Natural killer cell (primary cell): ENCODE measurements at regions not wholly inside any gene's neighbourhood (a gene's known extent, or its start where the extent isn't known, plus 50 kb on each side); places are given as distances from the start of the nearest gene placed in this dataset.

Experiments
- ATAC-seq, 3 donors: fragments of 150-1000 bp in 2 of 3; fragments of 200-7000 bp in 1 of 3; cut with Tn5 transposase; 1 replicate in 1 of 3; 2 replicates in 2 of 3; pipeline ENCODE4 v1.10.0; 2021; ENCODE audit warnings: mild to moderate bottlenecking in 2 of 3, moderate library complexity in 2 of 3
- DNase-seq, 2 donors: peaks; one replicate each; pipeline versions ENCODE4 v3.0.0 to v3.0.0-alpha.2; 2013 to 2021; ENCODE audit warnings: mixed read lengths in 1 of 2
- H3K27ac ChIP-seq: one replicate; pipeline ENCODE4 v1.5.1; 2013; ENCODE audit warnings: mild to moderate bottlenecking, low read length
- H3K27me3 ChIP-seq: one replicate; pipeline ENCODE4 v1.6.1; 2013; ENCODE audit warnings: low read length; ENCODE audit not compliant: control insufficient read depth, insufficient read depth
- H3K36me3 ChIP-seq: one replicate; pipeline ENCODE4 v1.6.1; 2013; ENCODE audit warnings: low read length; ENCODE audit not compliant: control insufficient read depth, insufficient read depth
- H3K4me1 ChIP-seq: one replicate; pipeline ENCODE4 v1.6.1; 2013; ENCODE audit warnings: low read length; ENCODE audit not compliant: control insufficient read depth, insufficient read depth
- H3K4me3 ChIP-seq: one replicate; pipeline ENCODE4 v1.5.1; 2013; ENCODE audit warnings: low read length
- H3K9me3 ChIP-seq: one replicate; pipeline ENCODE4 v1.6.1; 2013; ENCODE audit warnings: low read length; ENCODE audit not compliant: control insufficient read depth, insufficient read depth
- H3K27ac Mint-ChIP-seq, 2 donors: one replicate each; pipeline ENCODE4 v1.8.0; 2022; ENCODE audit warnings: mild to moderate bottlenecking in 2 of 2, mixed read lengths in 2 of 2, moderate library complexity in 1 of 2
- H3K27me3 Mint-ChIP-seq, 2 donors: one replicate each; pipeline ENCODE4 v1.8.0; 2022; ENCODE audit warnings: low read depth in 2 of 2, mixed read lengths in 2 of 2
- H3K36me3 Mint-ChIP-seq: one replicate; pipeline ENCODE4 v1.8.0; 2022; ENCODE audit warnings: mixed read lengths
- H3K4me1 Mint-ChIP-seq, 2 donors: one replicate each; pipeline ENCODE4 v1.8.0; 2022; ENCODE audit warnings: mixed read lengths in 2 of 2
- H3K4me3 Mint-ChIP-seq: one replicate; pipeline ENCODE4 v1.8.0; 2022; ENCODE audit warnings: mild to moderate bottlenecking, moderate library complexity, mixed read lengths
- H3K9me3 Mint-ChIP-seq, 2 donors: one replicate each; pipeline ENCODE4 v1.8.0; 2022; ENCODE audit warnings: mixed read lengths in 2 of 2
- WGBS: methylation state at CpG from one replicate; pipeline ENCODE4 v1.1.7; 2013; ENCODE audit warnings: missing lambda C conversion rate; ENCODE audit not compliant: insufficient coverage; 5-methylcytosine and 5-hydroxymethylcytosine counted together
- intact Hi-C: fragments of 100-400 bp; cut with micrococcal nuclease; formaldehyde crosslinking; loops from one replicate; pipeline ENCODE4 v1.14.2; 2022
- TF ChIP-seq, protein P1 (sequence below): fragments of 200-600 bp; IDR thresholded peaks from one replicate; pipeline ENCODE4 v1.8.0; 2022; ENCODE audit warnings: antibody characterized with exemption

DNA sequence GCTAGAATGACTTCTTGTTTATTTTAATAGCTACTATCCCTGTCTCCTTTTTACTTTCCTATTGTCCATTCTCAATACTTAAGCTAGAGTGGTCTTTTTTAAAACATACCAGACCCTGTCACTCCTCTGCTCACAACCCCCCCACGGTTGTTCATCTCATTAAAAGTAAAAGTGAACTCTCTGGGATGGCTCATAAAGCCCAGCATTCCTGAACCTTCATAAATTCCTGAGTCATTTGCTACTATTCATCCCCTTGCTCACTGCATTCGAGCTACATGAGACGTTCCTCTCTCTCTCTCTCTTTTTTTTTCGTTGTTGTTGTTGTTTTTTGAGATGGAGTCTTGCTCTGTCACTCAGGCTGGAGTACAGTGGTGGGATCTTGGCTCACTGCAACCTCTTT is 148.7 kb upstream of the DSEL start:
- intact Hi-C loops: no loop called here
- TF ChIP-seq, protein P1, sequence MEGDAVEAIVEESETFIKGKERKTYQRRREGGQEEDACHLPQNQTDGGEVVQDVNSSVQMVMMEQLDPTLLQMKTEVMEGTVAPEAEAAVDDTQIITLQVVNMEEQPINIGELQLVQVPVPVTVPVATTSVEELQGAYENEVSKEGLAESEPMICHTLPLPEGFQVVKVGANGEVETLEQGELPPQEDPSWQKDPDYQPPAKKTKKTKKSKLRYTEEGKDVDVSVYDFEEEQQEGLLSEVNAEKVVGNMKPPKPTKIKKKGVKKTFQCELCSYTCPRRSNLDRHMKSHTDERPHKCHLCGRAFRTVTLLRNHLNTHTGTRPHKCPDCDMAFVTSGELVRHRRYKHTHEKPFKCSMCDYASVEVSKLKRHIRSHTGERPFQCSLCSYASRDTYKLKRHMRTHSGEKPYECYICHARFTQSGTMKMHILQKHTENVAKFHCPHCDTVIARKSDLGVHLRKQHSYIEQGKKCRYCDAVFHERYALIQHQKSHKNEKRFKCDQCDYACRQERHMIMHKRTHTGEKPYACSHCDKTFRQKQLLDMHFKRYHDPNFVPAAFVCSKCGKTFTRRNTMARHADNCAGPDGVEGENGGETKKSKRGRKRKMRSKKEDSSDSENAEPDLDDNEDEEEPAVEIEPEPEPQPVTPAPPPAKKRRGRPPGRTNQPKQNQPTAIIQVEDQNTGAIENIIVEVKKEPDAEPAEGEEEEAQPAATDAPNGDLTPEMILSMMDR: no peak
- ATAC-seq (no peak), DNase-seq (no peak)
- peaks cover 3% of the 10 kb centered on the region for H3K9me3 ChIP-seq
- Mint-ChIP-seq H3K27me3 (no peaks in the 10 kb centered on the region), H3K9me3 (peaks cover 7 to 11% of the 10 kb centered on the region in 2 donors), H3K4me3 (no peak overlapping the region), H3K36me3 (no peaks in the 10 kb centered on the region), H3K27ac (no peak overlapping the region), H3K4me1 (no peaks in the 10 kb centered on the region)
- H3K27ac ChIP-seq: no peak overlapping the region
- WGBS: 55% methylated on average over 2 of the region's 4 CpGs
- H3K27me3 ChIP-seq: no peaks in the 10 kb centered on the region
- H3K4me1 ChIP-seq: no peaks in the 10 kb centered on the region
- no peak overlapping the region for H3K4me3 ChIP-seq
- no peaks in the 10 kb centered on the region for H3K36me3 ChIP-seq

DNA sequence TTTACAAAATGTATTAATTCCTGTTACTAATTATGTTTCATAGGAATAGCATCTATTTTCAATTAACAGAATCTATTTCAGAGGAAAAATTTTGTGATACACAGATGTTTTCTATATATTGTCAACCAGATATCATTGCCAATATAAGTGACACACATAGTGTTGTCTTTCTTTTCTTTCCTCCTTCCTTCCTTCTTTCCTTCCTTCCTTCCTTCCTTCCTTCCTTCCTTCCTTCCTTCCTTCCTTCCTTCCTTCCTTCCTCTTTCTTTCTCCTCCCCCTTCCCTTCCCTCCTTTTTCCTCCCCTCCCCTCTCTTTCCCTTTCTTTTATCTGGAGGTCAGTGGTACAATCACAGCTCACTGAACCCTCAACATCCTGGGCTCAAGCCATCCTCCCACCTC is 146.5 kb upstream of the DSEL start:
- peaks cover 8 to 11% of the 10 kb centered on the region in 2 donors for H3K9me3 Mint-ChIP-seq
- no peaks in the 10 kb centered on the region for H3K4me1 Mint-ChIP-seq
- ATAC-seq: no peak
- no peaks in the 10 kb centered on the region for H3K9me3 ChIP-seq
- no peak overlapping the region for H3K27ac ChIP-seq
- H3K4me3 Mint-ChIP-seq: no peak overlapping the region
- H3K27me3 Mint-ChIP-seq: no peaks in the 10 kb centered on the region
- no peaks in the 10 kb centered on the region for H3K4me1 ChIP-seq
- intact Hi-C loops: no loop called here
- H3K36me3 Mint-ChIP-seq: no peaks in the 10 kb centered on the region
- no peak overlapping the region for H3K4me3 ChIP-seq
- no peak overlapping the region for H3K27ac Mint-ChIP-seq
- no peaks in the 10 kb centered on the region for H3K36me3 ChIP-seq
- H3K27me3 ChIP-seq: no peaks in the 10 kb centered on the region
- TF ChIP-seq, protein P1: no peak
- no peak for DNase-seq

DNA sequence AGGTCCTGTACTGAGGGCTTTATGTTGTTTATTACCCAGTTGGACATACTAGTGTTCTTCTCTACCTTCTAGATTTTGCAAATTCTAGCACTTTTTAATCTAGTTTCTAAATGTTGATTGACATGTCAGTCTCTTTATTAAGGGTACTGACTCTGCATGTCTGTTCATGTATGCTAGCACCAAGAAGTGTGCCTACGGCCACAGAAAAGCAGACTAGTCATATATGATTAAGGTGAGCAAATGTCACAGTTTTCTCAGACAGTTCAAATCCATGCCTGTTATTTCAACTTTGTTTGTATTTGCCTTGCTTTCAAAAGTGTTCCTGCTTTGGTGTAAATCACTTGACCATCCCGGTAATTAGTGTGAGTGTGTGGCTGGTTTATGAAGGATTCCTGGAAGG is 145.0 kb upstream of the DSEL start:
- TF ChIP-seq, protein P1: no peak
- ATAC-seq: no peak
- H3K9me3 ChIP-seq: no peaks in the 10 kb centered on the region
- WGBS: 76% methylated on average over 2 of the region's 2 CpGs
- H3K4me3 ChIP-seq: no peak overlapping the region
- DNase-seq: no peak
- H3K27ac Mint-ChIP-seq: no peak overlapping the region
- H3K9me3 Mint-ChIP-seq: peaks cover 8 to 11% of the 10 kb centered on the region in 2 donors
- no peaks in the 10 kb centered on the region for H3K4me1 ChIP-seq
- no peaks in the 10 kb centered on the region for H3K27me3 ChIP-seq
- no peaks in the 10 kb centered on the region for H3K36me3 ChIP-seq
- H3K27ac ChIP-seq: no peak overlapping the region
- H3K27me3 Mint-ChIP-seq: no peaks in the 10 kb centered on the region
- no peak overlapping the region for H3K4me3 Mint-ChIP-seq
- no peaks in the 10 kb centered on the region for H3K36me3 Mint-ChIP-seq
- intact Hi-C loops: no loop called here
- H3K4me1 Mint-ChIP-seq: no peaks in the 10 kb centered on the region

DNA sequence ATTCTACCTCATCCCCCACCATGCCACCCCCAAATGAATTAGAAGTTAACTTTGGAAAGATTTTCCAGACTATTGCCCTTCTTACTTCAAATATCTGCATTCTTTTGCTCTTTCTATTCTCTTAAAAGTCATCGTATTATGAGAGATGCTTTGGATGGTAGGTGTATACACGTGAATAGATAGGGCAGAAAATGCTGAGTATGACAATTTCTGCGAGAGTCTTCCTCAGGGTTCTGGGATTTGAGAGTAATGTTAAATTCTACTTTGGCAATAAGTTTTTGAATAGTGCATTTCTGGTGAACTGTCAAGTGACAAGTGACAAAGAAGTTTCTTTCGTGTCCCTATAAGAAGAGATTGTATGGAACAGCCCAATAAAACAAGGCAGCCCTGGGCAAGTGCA is 137.6 kb upstream of the DSEL start:
- no peak for DNase-seq
- 81% methylated on average over 4 of the region's 4 CpGs for WGBS
- no peak for ATAC-seq
- H3K9me3 ChIP-seq: no peaks in the 10 kb centered on the region
- H3K4me3 ChIP-seq: no peak overlapping the region
- TF ChIP-seq, protein P1: no peak
- no peaks in the 10 kb centered on the region for H3K36me3 ChIP-seq
- no peaks in the 10 kb centered on the region for H3K4me1 ChIP-seq
- H3K27me3 ChIP-seq: no peaks in the 10 kb centered on the region
- Mint-ChIP-seq H3K4me1 (no peaks in the 10 kb centered on the region), H3K4me3 (no peak overlapping the region), H3K27me3 (no peaks in the 10 kb centered on the region), H3K9me3 (peaks cover 0 to 2% of the 10 kb centered on the region in 2 donors), H3K27ac (no peak overlapping the region), H3K36me3 (no peaks in the 10 kb centered on the region)
- no peak overlapping the region for H3K27ac ChIP-seq
- intact Hi-C loops: no loop called here
